Adrenal gland (tissue), 5 donors: ENCODE measurements at regions not wholly inside any gene's neighbourhood (a gene's known extent, or its start where the extent isn't known, plus 50 kb on each side); places are given as distances from the start of the nearest gene placed in this dataset.

Source experiments
- POLR2A ChIP-seq, 2 donors: fragments of 450-650 bp; IDR thresholded peaks; one replicate each; pipeline ENCODE4 v1.6.1; 2017; ENCODE audit warnings: antibody characterized with exemption in 2 of 2, mild to moderate bottlenecking in 2 of 2, moderate library complexity in 1 of 2
- TF ChIP-seq, protein P1 (sequence below), 6 experiments: fragments of 450-650 bp in 4 of 6; fragments of 200-600 bp in 2 of 6; sonication (generic) in 1 of 6; IDR thresholded peaks; 1 replicate in 5 of 6; 2 replicates in 1 of 6; pipeline versions ENCODE4 v1.5.1 to v1.8.0; 2016 to 2021; ENCODE audit warnings: antibody characterized with exemption in 6 of 6, mild to moderate bottlenecking in 2 of 6, moderate library complexity in 1 of 6
- donor health status: DM: no; HTN: no; CAD: no.

DNA sequence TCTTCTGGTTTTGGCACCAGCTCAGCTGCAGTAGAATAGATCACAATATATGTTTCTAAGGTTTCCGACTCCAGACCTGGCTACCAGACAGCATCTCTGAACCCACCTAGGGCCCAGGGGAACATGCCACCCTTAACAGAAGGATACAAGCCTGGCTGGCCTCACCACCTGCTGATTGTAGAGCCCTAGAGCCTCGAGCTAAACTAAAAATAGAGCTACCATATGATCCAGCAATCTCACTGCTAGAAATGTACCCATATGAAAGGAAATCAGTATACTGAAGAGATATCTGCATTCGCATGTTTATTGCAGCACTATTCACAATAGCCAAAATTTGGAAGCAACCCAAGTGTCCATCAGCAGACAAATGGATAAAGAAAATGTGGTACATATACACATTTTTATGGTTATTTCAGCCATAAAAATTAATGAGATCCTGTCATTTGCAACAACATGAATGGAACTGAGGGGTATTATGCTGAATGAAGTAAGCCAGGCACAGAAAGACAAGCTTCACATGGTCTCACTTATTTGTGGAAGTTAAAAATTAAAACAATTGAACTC lies 242.4 kb upstream of the SLC39A10 start:
- TF ChIP-seq, protein P1, sequence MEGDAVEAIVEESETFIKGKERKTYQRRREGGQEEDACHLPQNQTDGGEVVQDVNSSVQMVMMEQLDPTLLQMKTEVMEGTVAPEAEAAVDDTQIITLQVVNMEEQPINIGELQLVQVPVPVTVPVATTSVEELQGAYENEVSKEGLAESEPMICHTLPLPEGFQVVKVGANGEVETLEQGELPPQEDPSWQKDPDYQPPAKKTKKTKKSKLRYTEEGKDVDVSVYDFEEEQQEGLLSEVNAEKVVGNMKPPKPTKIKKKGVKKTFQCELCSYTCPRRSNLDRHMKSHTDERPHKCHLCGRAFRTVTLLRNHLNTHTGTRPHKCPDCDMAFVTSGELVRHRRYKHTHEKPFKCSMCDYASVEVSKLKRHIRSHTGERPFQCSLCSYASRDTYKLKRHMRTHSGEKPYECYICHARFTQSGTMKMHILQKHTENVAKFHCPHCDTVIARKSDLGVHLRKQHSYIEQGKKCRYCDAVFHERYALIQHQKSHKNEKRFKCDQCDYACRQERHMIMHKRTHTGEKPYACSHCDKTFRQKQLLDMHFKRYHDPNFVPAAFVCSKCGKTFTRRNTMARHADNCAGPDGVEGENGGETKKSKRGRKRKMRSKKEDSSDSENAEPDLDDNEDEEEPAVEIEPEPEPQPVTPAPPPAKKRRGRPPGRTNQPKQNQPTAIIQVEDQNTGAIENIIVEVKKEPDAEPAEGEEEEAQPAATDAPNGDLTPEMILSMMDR (IDR thresholded peaks at IDR 0.05): no peak
- no peak for TF ChIP-seq POLR2A (IDR thresholded peaks at IDR 0.05)
